PC-3 (cell line): ENCODE measurements at regions not wholly inside any gene's neighbourhood (a gene's known extent, or its start where the extent isn't known, plus 50 kb on each side); places are given as distances from the start of the nearest gene placed in this dataset.

Experiments
- ATAC-seq: fragments of 200-7000 bp; cut with Tn5 transposase; 2 replicates; pipeline ENCODE4 v1.9.1; 2020; ENCODE audit warnings: mild to moderate bottlenecking, moderate library complexity
- BruUV-seq: library from RNA; stranded (reverse); fragments of 400-500 nt; replicated peaks from 2 replicates; lab custom pipeline; 2021; lab: Mats Ljungman, UMichigan
- CTCF ChIA-PET: fragments of 300-600 bp; sonication (Branson Sonifier 250); formaldehyde crosslinking; loops from one replicate; lab custom pipeline; 2022; ENCODE audit warnings: antibody characterized with exemption; lab: Charles Lee
- POLR2A ChIA-PET: fragments of 300-600 bp; sonication (Branson Sonifier 250); formaldehyde crosslinking; loops from one replicate; lab custom pipeline; 2022; ENCODE audit warnings: antibody characterized with exemption; ENCODE audit not compliant: unreplicated experiment; lab: Charles Lee
- DNase-seq: peaks from one replicate; pipeline ENCODE4 v3.0.0-alpha.2; 2015
- H2AFZ ChIP-seq: fragments of 300-600 bp; sonication (generic); 2 replicates; pipeline ENCODE4 v1.6.0; 2016; ENCODE audit warnings: antibody characterized with exemption, low read length
- H3F3A ChIP-seq: fragments of 300-600 bp; sonication (generic); one replicate; pipeline ENCODE4 v1.6.0; 2017; ENCODE audit warnings: antibody characterized with exemption, low read length, control low read depth, mild to moderate bottlenecking; ENCODE audit not compliant: unreplicated experiment
- H3K27ac ChIP-seq: fragments of 300-600 bp; sonication (generic); 2 replicates; pipeline ENCODE4 v1.5.1; 2016; ENCODE audit warnings: mild to moderate bottlenecking, low read length
- H3K27me3 ChIP-seq: fragments of 300-600 bp; sonication (generic); 2 replicates; pipeline ENCODE4 v1.6.1; 2016; ENCODE audit warnings: low read length, mixed read lengths
- H3K36me3 ChIP-seq: fragments of 300-600 bp; sonication (generic); 2 replicates; pipeline ENCODE4 v1.6.1; 2016; ENCODE audit warnings: low read depth, mixed run types, low read length, mixed read lengths
- H3K4me1 ChIP-seq: fragments of 300-600 bp; sonication (generic); 2 replicates; pipeline ENCODE4 v1.5.1; 2016; ENCODE audit warnings: low read length; ENCODE audit not compliant: insufficient read depth
- H3K4me2 ChIP-seq: fragments of 300-600 bp; sonication (generic); 2 replicates; pipeline ENCODE4 v1.6.0; 2016; ENCODE audit warnings: low read length
- H3K4me3 ChIP-seq: fragments of 300-600 bp; sonication (generic); 2 replicates; pipeline ENCODE4 v1.5.1; 2016; ENCODE audit warnings: mild to moderate bottlenecking, low read length, mixed read lengths
- H3K79me2 ChIP-seq: fragments of 300-600 bp; sonication (generic); 2 replicates; pipeline ENCODE4 v1.6.1; 2017; ENCODE audit warnings: low read length, mixed read lengths
- H3K9ac ChIP-seq: fragments of 300-600 bp; sonication (generic); 2 replicates; pipeline ENCODE4 v1.6.0; 2016; ENCODE audit warnings: mild to moderate bottlenecking, low read length
- H3K9me2 ChIP-seq: fragments of 300-600 bp; sonication (generic); replicated peaks from 2 replicates; pipeline ENCODE4 v1.6.1; 2016; ENCODE audit warnings: mixed run types, low read length, mixed read lengths
- H3K9me3 ChIP-seq: fragments of 300-600 bp; sonication (generic); 2 replicates; pipeline ENCODE4 v1.6.1; 2016; ENCODE audit warnings: low read length, mixed read lengths
- H4K20me1 ChIP-seq: fragments of 300-600 bp; sonication (generic); 2 replicates; pipeline ENCODE4 v1.6.1; 2016; ENCODE audit warnings: low read length, mixed read lengths
- EZH2 ChIP-seq: fragments of 300-600 bp; sonication (generic); IDR thresholded peaks from one replicate; pipeline ENCODE4 v1.6.1; 2017; ENCODE audit warnings: antibody characterized with exemption, mild to moderate bottlenecking, low read length; ENCODE audit not compliant: unreplicated experiment
- EZH2phosphoT487 ChIP-seq: fragments of 300-600 bp; sonication (generic); IDR thresholded peaks from 2 replicates; pipeline ENCODE4 v1.6.1; 2018; ENCODE audit warnings: mild to moderate bottlenecking, antibody characterized with exemption, low read length, borderline replicate concordance
- intact Hi-C: fragments of 100-400 bp; cut with micrococcal nuclease; formaldehyde crosslinking; loops from 2 replicates; pipeline ENCODE4 v1.9.0; 2023
- TF ChIP-seq, protein P1 (sequence below): fragments of 300-600 bp; sonication (generic); conservative IDR thresholded peaks from 2 replicates; pipeline ENCODE4 v1.5.1; 2017; ENCODE audit warnings: antibody characterized with exemption, low read depth, mild to moderate bottlenecking, low read length

- no peak overlapping the region for H3K4me3 ChIP-seq
- no peaks in the 10 kb centered on the region for H3K79me2 ChIP-seq
- no peak overlapping the region for H3K4me2 ChIP-seq
- POLR2A ChIA-PET: no interaction called here
- ATAC-seq (no peak), DNase-seq (no peak)
- no peak for TF ChIP-seq EZH2phosphoT487
- TF ChIP-seq, protein P1, sequence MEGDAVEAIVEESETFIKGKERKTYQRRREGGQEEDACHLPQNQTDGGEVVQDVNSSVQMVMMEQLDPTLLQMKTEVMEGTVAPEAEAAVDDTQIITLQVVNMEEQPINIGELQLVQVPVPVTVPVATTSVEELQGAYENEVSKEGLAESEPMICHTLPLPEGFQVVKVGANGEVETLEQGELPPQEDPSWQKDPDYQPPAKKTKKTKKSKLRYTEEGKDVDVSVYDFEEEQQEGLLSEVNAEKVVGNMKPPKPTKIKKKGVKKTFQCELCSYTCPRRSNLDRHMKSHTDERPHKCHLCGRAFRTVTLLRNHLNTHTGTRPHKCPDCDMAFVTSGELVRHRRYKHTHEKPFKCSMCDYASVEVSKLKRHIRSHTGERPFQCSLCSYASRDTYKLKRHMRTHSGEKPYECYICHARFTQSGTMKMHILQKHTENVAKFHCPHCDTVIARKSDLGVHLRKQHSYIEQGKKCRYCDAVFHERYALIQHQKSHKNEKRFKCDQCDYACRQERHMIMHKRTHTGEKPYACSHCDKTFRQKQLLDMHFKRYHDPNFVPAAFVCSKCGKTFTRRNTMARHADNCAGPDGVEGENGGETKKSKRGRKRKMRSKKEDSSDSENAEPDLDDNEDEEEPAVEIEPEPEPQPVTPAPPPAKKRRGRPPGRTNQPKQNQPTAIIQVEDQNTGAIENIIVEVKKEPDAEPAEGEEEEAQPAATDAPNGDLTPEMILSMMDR: no peak
- TF ChIP-seq EZH2: no peak
- H3F3A ChIP-seq: no peaks in the 10 kb centered on the region
- H3K27ac ChIP-seq: no peak overlapping the region
- intact Hi-C loops: no loop called here
- CTCF ChIA-PET: no interaction called here
- BruUV-seq: no TSS peak
- no peaks in the 10 kb centered on the region for H3K9me2 ChIP-seq
- H3K4me1 ChIP-seq: no peaks in the 10 kb centered on the region
- no peaks in the 10 kb centered on the region for H3K36me3 ChIP-seq
- no peaks in the 10 kb centered on the region for H4K20me1 ChIP-seq
- no peak overlapping the region for H3K9ac ChIP-seq
- H3K9me3 ChIP-seq: no peaks in the 10 kb centered on the region
- no peak overlapping the region for H2AFZ ChIP-seq
- H3K27me3 ChIP-seq: no peaks in the 10 kb centered on the region
Measured at GRCh38 chr2:204306667-204307066, 238.6 kb upstream of the PARD3B start.

- no peak overlapping the region for H3K4me3 ChIP-seq
- no peak overlapping the region for H3K27ac ChIP-seq
- H3K4me1 ChIP-seq: no peaks in the 10 kb centered on the region
- H3K27me3 ChIP-seq: no peaks in the 10 kb centered on the region
- H3K79me2 ChIP-seq: no peaks in the 10 kb centered on the region
- H3K9me2 ChIP-seq: no peaks in the 10 kb centered on the region
- DNase-seq (no peak), ATAC-seq (no peak)
- intact Hi-C loops: no loop called here
- no peak overlapping the region for H2AFZ ChIP-seq
- H3F3A ChIP-seq: no peaks in the 10 kb centered on the region
- CTCF ChIA-PET: no interaction called here
- POLR2A ChIA-PET: no interaction called here
- no peaks in the 10 kb centered on the region for H4K20me1 ChIP-seq
- no peak overlapping the region for H3K4me2 ChIP-seq
- H3K9ac ChIP-seq: no peak overlapping the region
- no TSS peak for BruUV-seq
- no peaks in the 10 kb centered on the region for H3K36me3 ChIP-seq
- TF ChIP-seq, protein P1: no peak
- TF ChIP-seq EZH2 (no peak), EZH2phosphoT487 (no peak)
- H3K9me3 ChIP-seq: no peaks in the 10 kb centered on the region
Measured at GRCh38 chr2:204312105-204312504, 233.2 kb upstream of the PARD3B start.

DNA sequence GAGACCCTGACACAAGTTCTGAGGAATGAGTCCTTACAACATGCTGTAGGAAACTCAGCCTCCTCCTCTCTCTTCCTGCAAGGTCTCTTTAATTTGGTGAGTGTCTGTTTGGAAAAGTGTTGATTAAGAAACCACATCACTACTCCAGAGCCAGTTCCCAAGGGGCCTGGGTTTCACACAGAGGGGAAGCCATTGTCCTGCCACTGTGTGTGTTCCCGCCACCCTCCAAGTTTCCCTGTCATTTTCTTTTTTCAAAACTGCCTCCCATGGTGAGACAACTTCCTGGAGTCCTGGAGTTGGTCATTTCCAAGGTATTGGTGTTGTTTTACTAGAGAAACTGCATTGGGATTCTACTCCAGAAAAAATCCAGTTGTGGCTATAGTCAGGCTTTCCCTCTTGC, 232.0 kb upstream of the PARD3B start:
- Histone ChIP-seq H3K9ac (no peak overlapping the region), H3K9me2 (no peaks in the 10 kb centered on the region), H3K4me1 (no peaks in the 10 kb centered on the region), H4K20me1 (no peaks in the 10 kb centered on the region), H2AFZ (no peak overlapping the region), H3K9me3 (no peaks in the 10 kb centered on the region), H3K4me2 (no peak overlapping the region), H3K27ac (no peak overlapping the region), H3K27me3 (no peaks in the 10 kb centered on the region), H3F3A (no peaks in the 10 kb centered on the region), H3K4me3 (no peak overlapping the region), H3K36me3 (no peaks in the 10 kb centered on the region), H3K79me2 (no peaks in the 10 kb centered on the region)
- ChIA-PET CTCF (no interaction called here), POLR2A (no interaction called here)
- DNase-seq (no peak), ATAC-seq (no peak)
- BruUV-seq: no TSS peak
- intact Hi-C loops: no loop called here
- TF ChIP-seq EZH2phosphoT487 (no peak), EZH2 (no peak)
- TF ChIP-seq, protein P1: no peak
